Bronchial epithelial cell (primary cell): ENCODE measurements at regions not wholly inside any gene's neighbourhood (a gene's known extent, or its start where the extent isn't known, plus 50 kb on each side); places are given as distances from the start of the nearest gene placed in this dataset.

ENCODE experiments used
- DNase-seq: peaks from one replicate; pipeline ENCODE4 v3.0.0-alpha.2; 2010; ENCODE audit warnings: low read depth
- FAIRE-seq: peaks from 2 replicates; lab custom pipeline; 2011; peaks lifted over from hg19 to GRCh38; lab: Jason Lieb, UNC
- H3K27me3 ChIP-seq: 2 replicates; pipeline ENCODE4 v1.5.1; 2011; ENCODE audit warnings: low read length; ENCODE audit not compliant: control insufficient read depth, insufficient read depth
- H3K36me3 ChIP-seq: 2 replicates; pipeline ENCODE4 v1.5.1; 2011; ENCODE audit warnings: low read length; ENCODE audit not compliant: control insufficient read depth, insufficient read depth
- H3K4me3 ChIP-seq: 2 replicates; pipeline ENCODE4 v1.5.1; 2011; ENCODE audit warnings: mild to moderate bottlenecking, low read depth, low read length, control low read depth
- CTCF ChIP-seq: IDR thresholded peaks from 2 replicates; pipeline ENCODE4 v1.5.1; 2011; ENCODE audit warnings: mild to moderate bottlenecking, moderate library complexity, low read length, control low read depth, inconsistent platforms; ENCODE audit not compliant: insufficient read depth, severe bottlenecking

DNA sequence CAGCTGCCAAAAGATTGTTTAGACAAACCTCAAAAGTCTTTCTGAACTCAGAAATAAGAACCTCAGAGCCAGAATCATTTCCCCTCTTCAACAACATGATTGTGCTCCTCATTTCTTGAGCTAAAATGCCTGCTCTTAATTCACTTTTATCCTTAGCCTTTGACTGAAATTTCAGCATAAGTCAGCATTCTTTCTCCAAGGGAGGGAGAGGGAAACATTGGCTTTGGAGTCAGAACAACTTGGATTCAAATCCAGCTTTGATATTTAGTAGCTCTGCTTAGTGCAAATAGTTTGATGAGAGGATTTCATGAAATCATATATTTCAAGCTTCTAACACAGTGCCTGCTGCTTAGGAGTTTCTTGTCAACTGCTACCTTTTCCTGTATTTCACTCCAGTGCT lies 484.6 kb upstream of the INTU start:
- DNase-seq (no peak), FAIRE-seq (no peak)
- Histone ChIP-seq H3K36me3 (no peaks in the 10 kb centered on the region), H3K4me3 (no peak overlapping the region), H3K27me3 (no peaks in the 10 kb centered on the region)
- TF ChIP-seq CTCF: no peak

GRCh38 chr4:127149086-127149485 lies 483.7 kb upstream of the INTU start:
- DNase-seq (no peak), FAIRE-seq (no peak)
- no peak for TF ChIP-seq CTCF
- Histone ChIP-seq H3K4me3 (no peak overlapping the region), H3K27me3 (no peaks in the 10 kb centered on the region), H3K36me3 (no peaks in the 10 kb centered on the region)

GRCh38 chr4:127151941-127152340 lies 480.8 kb upstream of the INTU start:
- DNase-seq (no peak), FAIRE-seq (no peak)
- no peak for TF ChIP-seq CTCF
- Histone ChIP-seq H3K36me3 (no peaks in the 10 kb centered on the region), H3K27me3 (no peaks in the 10 kb centered on the region), H3K4me3 (no peak overlapping the region)

- H3K27me3 ChIP-seq: no peaks in the 10 kb centered on the region
These were observed 477.6 kb upstream of the INTU start for GRCh38 chr4:127155116-127155515.

DNA sequence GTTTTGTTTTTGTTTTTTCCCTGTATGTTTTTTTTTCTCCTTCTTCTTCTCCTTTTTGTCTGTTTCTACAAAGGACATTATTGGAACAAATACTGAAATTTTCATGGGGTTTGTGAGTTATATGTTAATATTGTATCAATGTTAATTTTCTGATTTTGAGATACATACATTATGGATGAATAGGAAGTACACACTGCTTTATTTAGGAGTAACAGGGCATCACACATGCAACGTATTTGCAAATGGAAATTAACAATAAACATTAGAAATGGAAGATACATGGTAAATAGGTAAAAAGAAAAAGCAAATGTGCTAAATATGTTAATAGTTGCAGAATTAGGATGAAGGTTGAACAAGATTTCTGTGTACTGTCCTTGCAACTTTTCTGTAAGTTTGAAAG lies 477.2 kb upstream of the INTU start:
- Histone ChIP-seq H3K4me3 (no peak overlapping the region), H3K36me3 (no peaks in the 10 kb centered on the region), H3K27me3 (no peaks in the 10 kb centered on the region)
- TF ChIP-seq CTCF: no peak
- no peak for DNase-seq
- no peak for FAIRE-seq

More at GRCh38 chr4:127155116-127155515, 477.6 kb upstream of the INTU start:
- TF ChIP-seq CTCF: no peak
- H3K4me3 ChIP-seq: no peak overlapping the region
- FAIRE-seq (no peak), DNase-seq (no peak)
- no peaks in the 10 kb centered on the region for H3K36me3 ChIP-seq

- DNase-seq: peak; percentile 53
- Histone ChIP-seq H3K36me3 (no peaks in the 10 kb centered on the region), H3K27me3 (no peaks in the 10 kb centered on the region), H3K4me3 (no peak overlapping the region)
- FAIRE-seq: no peak
- TF ChIP-seq CTCF: no peak
These were observed 470.0 kb upstream of the INTU start for GRCh38 chr4:127162741-127163140.
